Ovary (tissue), 7 donors: ENCODE measurements at regions not wholly inside any gene's neighbourhood (a gene's known extent, or its start where the extent isn't known, plus 50 kb on each side); places are given as distances from the start of the nearest gene placed in this dataset.

Source experiments
- DNase-seq, 5 donors: peaks; one replicate each; pipeline ENCODE4 v3.0.0-alpha.2; 2019 to 2020
- H3K27ac ChIP-seq, 2 donors: fragments of 200-600 bp; one replicate each; pipeline versions ENCODE4 v1.5.1 to v1.8.0; 2019 to 2022
- H3K27me3 ChIP-seq: fragments of 200-600 bp; one replicate; pipeline ENCODE4 v1.8.0; 2022
- H3K36me3 ChIP-seq: fragments of 200-600 bp; sonication (generic); one replicate; pipeline ENCODE4 v1.5.1; 2019
- H3K4me1 ChIP-seq: one replicate; pipeline ENCODE4 v1.8.1; 2013; ENCODE audit warnings: mild to moderate bottlenecking, moderate library complexity; ENCODE audit not compliant: insufficient read depth
- H3K4me3 ChIP-seq: fragments of 200-600 bp; sonication (generic); one replicate; pipeline ENCODE4 v1.5.1; 2017
- H3K9me3 ChIP-seq, 2 donors: fragments of 200-600 bp in 1 of 2; sonication (generic) in 1 of 2; one replicate each; pipeline versions ENCODE4 v1.5.1 to v1.8.1; 2013 to 2019; ENCODE audit warnings: mild to moderate bottlenecking in 1 of 2, moderate library complexity in 1 of 2
- EP300 ChIP-seq: sonication (generic); formaldehyde crosslinking; IDR thresholded peaks from one replicate; pipeline ENCODE4 v1.6.1; 2017; ENCODE audit warnings: antibody characterized with exemption
- POLR2A ChIP-seq: fragments of 450-650 bp; IDR thresholded peaks from one replicate; pipeline ENCODE4 v1.6.1; 2017; ENCODE audit warnings: antibody characterized with exemption, mild to moderate bottlenecking, moderate library complexity
- whole genome bisulfite sequencing, 3 donors: extraction: QIAGEN DNeasy Blood & Tissue Kit in 1 of 3; methylation state at CpG; one replicate each; pipeline versions ENCODE4 v1.1.5 to v1.1.7; 2013 to 2017; 5-methylcytosine and 5-hydroxymethylcytosine counted together
- intact Hi-C, 4 donors: fragments of 100-400 bp; cut with DNase I; formaldehyde crosslinking; loops; one replicate each; pipeline versions ENCODE4 v1.11.0 to v1.15.1; 2022 to 2023
- TF ChIP-seq, protein P1 (sequence below), 3 donors: fragments of 450-650 bp in 2 of 3; fragments of 200-600 bp in 1 of 3; IDR thresholded peaks; one replicate each; pipeline versions ENCODE4 v1.5.1 to v1.8.0; 2016 to 2022; ENCODE audit warnings: antibody characterized with exemption in 3 of 3, mild to moderate bottlenecking in 1 of 3
- donor health status: DM: no; HTN: no; CAD: no; lungs with moderate emphysema.
- donor health status: DM: no; HTN: no; CAD: no.
- donor health status: Bipolar disorder and iron deficiency.
- donor health status: DM: no; HTN: no; CAD: no.
- donor health status: DM: yes; HTN: yes; CAD: no.

DNA sequence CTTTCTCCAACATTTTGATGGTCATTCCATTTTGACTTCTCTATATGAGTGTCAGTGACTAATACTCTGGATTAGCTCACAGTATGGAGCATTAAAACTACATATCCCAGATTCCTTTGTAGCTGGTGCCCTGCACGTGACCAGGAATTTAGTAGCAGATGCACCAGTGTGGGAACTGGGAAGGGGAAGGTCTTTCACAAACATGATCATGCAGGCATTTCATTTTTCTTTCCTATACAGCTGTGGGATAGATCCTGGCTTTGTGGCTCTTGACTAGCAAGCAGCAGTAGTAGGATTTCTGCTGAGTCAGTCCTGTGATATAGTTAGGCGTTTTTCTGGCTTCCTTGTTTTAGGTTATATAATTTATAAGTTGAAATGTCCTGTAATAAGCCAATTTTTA lies 971.0 kb upstream of the CDH2 start:
- no peaks in the 10 kb centered on the region for H3K27me3 ChIP-seq
- H3K4me1 ChIP-seq: no peaks in the 10 kb centered on the region
- TF ChIP-seq EP300 (no peak), POLR2A (no peak)
- TF ChIP-seq, protein P1, sequence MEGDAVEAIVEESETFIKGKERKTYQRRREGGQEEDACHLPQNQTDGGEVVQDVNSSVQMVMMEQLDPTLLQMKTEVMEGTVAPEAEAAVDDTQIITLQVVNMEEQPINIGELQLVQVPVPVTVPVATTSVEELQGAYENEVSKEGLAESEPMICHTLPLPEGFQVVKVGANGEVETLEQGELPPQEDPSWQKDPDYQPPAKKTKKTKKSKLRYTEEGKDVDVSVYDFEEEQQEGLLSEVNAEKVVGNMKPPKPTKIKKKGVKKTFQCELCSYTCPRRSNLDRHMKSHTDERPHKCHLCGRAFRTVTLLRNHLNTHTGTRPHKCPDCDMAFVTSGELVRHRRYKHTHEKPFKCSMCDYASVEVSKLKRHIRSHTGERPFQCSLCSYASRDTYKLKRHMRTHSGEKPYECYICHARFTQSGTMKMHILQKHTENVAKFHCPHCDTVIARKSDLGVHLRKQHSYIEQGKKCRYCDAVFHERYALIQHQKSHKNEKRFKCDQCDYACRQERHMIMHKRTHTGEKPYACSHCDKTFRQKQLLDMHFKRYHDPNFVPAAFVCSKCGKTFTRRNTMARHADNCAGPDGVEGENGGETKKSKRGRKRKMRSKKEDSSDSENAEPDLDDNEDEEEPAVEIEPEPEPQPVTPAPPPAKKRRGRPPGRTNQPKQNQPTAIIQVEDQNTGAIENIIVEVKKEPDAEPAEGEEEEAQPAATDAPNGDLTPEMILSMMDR (IDR thresholded peaks at IDR 0.05): no peak
- WGBS, 3 donors: 27 to 37% (median 33%) methylated on average over 2 of the region's 2 CpGs
- intact Hi-C loops: no loop called here
- no peak for DNase-seq
- no peak overlapping the region for H3K27ac ChIP-seq
- no peak overlapping the region for H3K4me3 ChIP-seq
- H3K36me3 ChIP-seq: no peaks in the 10 kb centered on the region
- H3K9me3 ChIP-seq: no peaks in the 10 kb centered on the region

DNA sequence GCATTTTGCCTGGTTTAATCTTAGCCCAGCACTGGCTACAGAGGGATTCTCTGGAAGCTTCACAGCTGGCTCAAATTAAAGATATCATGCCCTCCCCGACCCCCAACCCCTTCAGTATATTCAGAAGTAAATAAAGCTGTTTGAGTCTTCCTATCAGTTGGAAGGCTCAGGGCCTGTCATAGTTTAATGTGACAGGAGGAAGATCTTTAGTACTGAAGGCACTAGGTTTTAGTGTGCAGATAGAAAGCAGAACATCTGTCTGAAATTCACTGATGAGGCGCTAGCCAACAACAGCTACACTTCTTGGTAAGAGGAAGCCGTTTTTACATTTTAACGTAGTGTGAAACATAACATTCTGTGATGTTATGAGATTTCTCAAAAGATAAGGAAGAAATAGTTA lies 969.1 kb upstream of the CDH2 start:
- no peaks in the 10 kb centered on the region for H3K36me3 ChIP-seq
- H3K4me3 ChIP-seq: no peak overlapping the region
- no peak for TF ChIP-seq POLR2A
- intact Hi-C loops: no loop called here
- no peaks in the 10 kb centered on the region for H3K4me1 ChIP-seq
- no peak overlapping the region for H3K27ac ChIP-seq
- no peaks in the 10 kb centered on the region for H3K27me3 ChIP-seq
- WGBS, 3 donors: 9 to 14% (median 14%) methylated on average over 4 of the region's 4 CpGs
- DNase-seq: no peak
- H3K9me3 ChIP-seq: no peaks in the 10 kb centered on the region

DNA sequence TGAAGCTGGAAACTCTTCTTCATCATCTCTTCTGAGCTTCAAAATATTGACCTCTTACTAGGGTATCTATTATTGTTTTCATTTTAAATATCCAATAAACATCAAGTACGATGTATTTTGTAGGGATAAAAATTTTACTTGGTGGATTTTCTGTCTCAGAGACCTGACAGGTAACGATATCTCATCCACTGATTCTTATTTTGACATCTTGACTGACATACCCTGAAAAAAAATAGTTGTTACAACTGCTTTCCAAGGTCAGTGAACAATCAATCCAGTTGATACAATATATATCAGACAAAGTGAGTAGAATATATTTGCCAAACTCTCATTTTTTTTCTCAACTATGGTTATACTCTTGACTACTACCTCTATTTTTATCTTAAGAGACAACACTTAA lies 963.7 kb upstream of the CDH2 start:
- TF ChIP-seq EP300 (no peak), POLR2A (no peak)
- TF ChIP-seq, protein P1 (IDR thresholded peaks at IDR 0.05): no peak
- H3K9me3 ChIP-seq: no peaks in the 10 kb centered on the region
- H3K36me3 ChIP-seq: no peaks in the 10 kb centered on the region
- H3K27ac ChIP-seq: no peak overlapping the region
- H3K27me3 ChIP-seq: no peaks in the 10 kb centered on the region
- H3K4me1 ChIP-seq: no peaks in the 10 kb centered on the region
- no peak overlapping the region for H3K4me3 ChIP-seq
- DNase-seq: no peak
- WGBS, 3 donors: 91 to 96% (median 95%) methylated on average over 2 of the region's 2 CpGs
- intact Hi-C loops: no loop called here

DNA sequence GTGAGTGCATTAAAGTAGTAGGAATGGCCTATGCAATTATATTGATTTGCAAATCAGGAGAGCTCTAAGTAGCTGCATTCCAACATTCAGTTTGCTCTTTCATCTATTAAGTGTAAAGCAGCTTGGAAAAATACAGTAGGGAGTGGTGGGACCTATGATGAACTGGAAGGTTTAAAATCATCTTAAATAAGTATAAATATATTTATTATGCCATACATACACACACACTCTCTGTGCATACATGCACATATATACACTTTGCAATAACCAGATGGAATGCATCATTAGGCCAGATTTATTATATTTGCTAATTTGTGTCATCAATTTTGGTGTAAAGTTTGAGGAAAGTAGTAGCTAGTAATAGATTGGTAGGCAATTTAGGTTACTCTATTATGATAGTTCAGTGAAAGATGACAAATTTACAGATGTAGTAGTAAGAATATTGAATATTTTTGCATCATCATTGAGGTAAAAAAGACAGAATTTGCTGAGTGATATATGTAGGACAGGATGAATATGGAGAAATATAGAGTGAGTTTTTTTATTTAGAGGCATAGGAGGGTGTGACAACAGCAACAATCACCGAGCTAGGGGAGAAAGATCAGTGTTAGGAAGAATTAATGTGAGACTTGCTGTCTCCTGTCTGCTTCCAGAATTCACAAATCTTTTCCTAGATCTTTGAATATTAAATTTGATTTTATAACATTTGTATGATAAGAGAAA lies 961.0 kb upstream of the CDH2 start:
- TF ChIP-seq POLR2A (no peak), EP300 (no peak)
- TF ChIP-seq, protein P1 (IDR thresholded peaks at IDR 0.05): no peak
- H3K4me3 ChIP-seq: no peak overlapping the region
- H3K4me1 ChIP-seq: no peaks in the 10 kb centered on the region
- intact Hi-C loops: no loop called here
- H3K36me3 ChIP-seq: no peaks in the 10 kb centered on the region
- H3K9me3 ChIP-seq: no peaks in the 10 kb centered on the region
- H3K27me3 ChIP-seq: no peaks in the 10 kb centered on the region
- no peak for DNase-seq
- H3K27ac ChIP-seq: no peak overlapping the region
- WGBS, 3 donors: 87 to 100% (median 88%) methylated on average over 1 of the region's 1 CpG

DNA sequence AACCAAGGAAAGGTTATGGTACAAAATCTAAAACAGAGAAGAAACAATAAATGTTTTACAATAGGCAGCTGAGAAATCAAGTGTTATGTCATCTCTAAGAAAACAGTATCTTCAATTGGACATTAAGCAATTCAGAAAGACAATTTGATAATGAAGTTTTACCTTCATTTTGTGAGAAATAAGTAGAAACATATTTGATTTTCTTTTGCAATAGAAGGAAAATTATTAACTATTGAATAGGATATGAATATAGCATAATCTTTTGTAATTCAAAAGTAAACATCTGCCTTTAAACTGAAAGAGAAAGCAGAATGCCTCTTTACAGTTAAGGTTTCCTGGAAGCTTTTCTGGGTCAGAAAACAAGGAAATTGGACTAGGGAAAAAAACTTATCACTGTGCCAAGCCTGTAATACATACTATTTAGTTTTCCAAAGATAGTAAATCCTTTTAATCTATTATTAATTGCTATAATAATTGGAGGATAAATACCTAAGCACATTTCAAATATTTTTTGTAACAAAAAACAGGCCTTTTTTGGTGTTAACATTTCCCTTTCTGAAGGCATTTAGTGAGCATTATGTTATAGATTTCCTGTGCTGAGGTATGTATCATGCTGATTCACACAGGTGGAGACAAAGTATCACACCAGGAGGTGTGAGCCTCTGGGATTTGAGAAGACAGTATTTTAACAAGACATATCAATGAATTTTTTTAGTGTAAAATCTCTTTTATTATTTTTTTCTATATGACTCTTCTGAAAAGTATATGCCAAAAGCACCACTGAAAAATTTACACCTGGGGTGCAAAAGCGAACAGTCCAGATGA lies 947.0 kb upstream of the CDH2 start:
- Histone ChIP-seq H3K36me3 (no peaks in the 10 kb centered on the region), H3K9me3 (no peaks in the 10 kb centered on the region), H3K4me1 (no peaks in the 10 kb centered on the region), H3K4me3 (no peak overlapping the region), H3K27me3 (no peaks in the 10 kb centered on the region), H3K27ac (no peak overlapping the region)
- 91 to 99% (median 92%) methylated on average over 1 of the region's 1 CpG for WGBS, 3 donors
- DNase-seq: no peak
- no peak for TF ChIP-seq EP300
- no peak for TF ChIP-seq POLR2A
- TF ChIP-seq, protein P1 (IDR thresholded peaks at IDR 0.05): no peak
- intact Hi-C loops: no loop called here
